H1 (cell line): ENCODE measurements at regions not wholly inside any gene's neighbourhood (a gene's known extent, or its start where the extent isn't known, plus 50 kb on each side); places are given as distances from the start of the nearest gene placed in this dataset.

ENCODE experiments used
- CTCF ChIA-PET: fragments of 300-600 bp; sonication (Branson Sonifier 250); formaldehyde crosslinking; loops from one replicate; lab custom pipeline; 2021; ENCODE audit not compliant: partially characterized antibody; lab: Charles Lee
- POLR2A ChIA-PET: fragments of 300-600 bp; sonication (Branson Sonifier 250); formaldehyde crosslinking; loops from one replicate; lab custom pipeline; 2021; ENCODE audit warnings: inconsistent platforms; ENCODE audit not compliant: partially characterized antibody; lab: Charles Lee
- DNase-seq, 2 experiments: peaks; one replicate each; pipeline versions ENCODE4 v3.0.0 to v3.0.0-alpha.2; 2010 to 2022; ENCODE audit warnings: low spot score in 2 of 2, low read depth in 1 of 2, mixed read lengths in 1 of 2
- FAIRE-seq: peaks from 2 replicates; lab custom pipeline; 2011; peaks lifted over from hg19 to GRCh38; lab: Jason Lieb, UNC
- H2AFZ ChIP-seq: 2 replicates; pipeline ENCODE4 v1.8.1; 2012; ENCODE audit warnings: low read length, inconsistent platforms
- H2AK5ac ChIP-seq: 2 replicates; pipeline ENCODE4 v1.6.1; 2013; ENCODE audit warnings: low read depth, low read length
- H2BK120ac ChIP-seq: replicated peaks from 2 replicates; pipeline ENCODE3; 2013; ENCODE audit warnings: low read depth, low read length, inconsistent platforms
- H2BK12ac ChIP-seq: 2 replicates; pipeline ENCODE4 v1.6.1; 2013; ENCODE audit warnings: low read depth, low read length
- H2BK15ac ChIP-seq: 2 replicates; pipeline ENCODE4 v1.6.1; 2013; ENCODE audit warnings: low read length
- H2BK20ac ChIP-seq: 2 replicates; pipeline ENCODE4 v1.6.1; 2013; ENCODE audit warnings: low read length
- H2BK5ac ChIP-seq: 2 replicates; pipeline ENCODE4 v1.6.1; 2013; ENCODE audit warnings: low read depth, low read length
- H3K14ac ChIP-seq: 2 replicates; pipeline ENCODE4 v1.6.1; 2013; ENCODE audit warnings: inconsistent platforms; ENCODE audit not compliant: insufficient read length
- H3K18ac ChIP-seq: 2 replicates; pipeline ENCODE4 v1.6.1; 2013; ENCODE audit warnings: low read length; ENCODE audit errors: extremely low read depth
- H3K23ac ChIP-seq: 2 replicates; pipeline ENCODE4 v1.6.1; 2013; ENCODE audit warnings: inconsistent platforms; ENCODE audit not compliant: insufficient read length
- H3K23me2 ChIP-seq: 2 replicates; pipeline ENCODE4 v1.6.1; 2013; ENCODE audit warnings: low read depth, low read length
- H3K27ac ChIP-seq: 2 replicates; pipeline ENCODE4 v1.6.1; 2011; ENCODE audit warnings: low read depth, low read length, inconsistent platforms
- H3K27me3 ChIP-seq, 4 experiments: replicated peaks in 1 of 4; 1 replicate in 1 of 4; 2 replicates in 3 of 4; pipeline versions ENCODE4 v1.6.1 to v1.8.1; 2011 to 2013; ENCODE audit warnings: low read length in 3 of 4, mild to moderate bottlenecking in 3 of 4, inconsistent platforms in 2 of 4, mixed read lengths in 2 of 4, moderate library complexity in 1 of 4; ENCODE audit not compliant: control insufficient read depth in 3 of 4, insufficient read depth in 3 of 4; ENCODE audit errors: extremely low read depth in 1 of 4
- H3K36me3 ChIP-seq, 4 experiments: 2 replicates each; pipeline versions ENCODE4 v1.6.1 to v1.8.1; 2011 to 2013; ENCODE audit warnings: mild to moderate bottlenecking in 4 of 4, low read length in 3 of 4, moderate library complexity in 2 of 4, control low read depth in 1 of 4, inconsistent platforms in 1 of 4; ENCODE audit not compliant: insufficient read depth in 4 of 4, control insufficient read depth in 2 of 4
- H3K4ac ChIP-seq: replicated peaks from 2 replicates; pipeline ENCODE3; 2013; ENCODE audit warnings: low read length, low read depth, mixed read lengths, inconsistent platforms; ENCODE audit not compliant: insufficient read length
- H3K4me1 ChIP-seq, 4 experiments: replicated peaks in 1 of 4; 1 replicate in 1 of 4; 2 replicates in 3 of 4; pipeline versions ENCODE4 v1.6.1 to v1.8.1; 2011 to 2013; ENCODE audit warnings: low read length in 3 of 4, inconsistent platforms in 2 of 4, mixed read lengths in 1 of 4; ENCODE audit not compliant: insufficient read depth in 4 of 4, control insufficient read depth in 3 of 4
- H3K4me2 ChIP-seq, 2 experiments: 2 replicates each; pipeline versions ENCODE4 v1.6.1 to v1.8.1; 2011 to 2013; ENCODE audit warnings: low read depth in 2 of 2, low read length in 2 of 2, control low read depth in 1 of 2, inconsistent platforms in 1 of 2, mild to moderate bottlenecking in 1 of 2; ENCODE audit not compliant: insufficient read depth in 1 of 2
- H3K4me3 ChIP-seq, 4 experiments: fragments of 200-600, 300-600 bp in 1 of 4; sonication (generic), shearing (Covaris generic), sonication (Bioruptor Twin) in 1 of 4; 2 replicates each; pipeline versions ENCODE4 v1.5.1 to v1.8.1; 2011 to 2016; ENCODE audit warnings: low read length in 4 of 4, low read depth in 3 of 4, control low read depth in 2 of 4, inconsistent platforms in 2 of 4, mild to moderate bottlenecking in 2 of 4, mixed read lengths in 1 of 4, moderate library complexity in 1 of 4; ENCODE audit not compliant: insufficient read depth in 2 of 4; ENCODE audit errors: extremely low read depth in 1 of 4
- H3K56ac ChIP-seq: replicated peaks from 2 replicates; pipeline ENCODE3; 2013; ENCODE audit warnings: low read depth, mild to moderate bottlenecking, mixed read lengths, low read length, inconsistent platforms; ENCODE audit not compliant: insufficient read length
- H3K79me1 ChIP-seq: 2 replicates; pipeline ENCODE4 v1.6.1; 2013; ENCODE audit warnings: low read depth, low read length, control low read depth
- H3K79me2 ChIP-seq, 2 experiments: 2 replicates each; pipeline versions ENCODE4 v1.6.1 to v1.8.1; 2012 to 2013; ENCODE audit warnings: low read length in 2 of 2, mild to moderate bottlenecking in 2 of 2, inconsistent platforms in 1 of 2; ENCODE audit not compliant: insufficient read depth in 2 of 2, control insufficient read depth in 1 of 2
- H3K9ac ChIP-seq, 4 experiments: replicated peaks in 1 of 4; 1 replicate in 1 of 4; 2 replicates in 3 of 4; pipeline versions ENCODE4 v1.6.1 to v1.8.1; 2011 to 2013; ENCODE audit warnings: low read depth in 3 of 4, low read length in 3 of 4, control low read depth in 2 of 4, mild to moderate bottlenecking in 2 of 4, moderate library complexity in 2 of 4, inconsistent platforms in 1 of 4; ENCODE audit errors: extremely low read depth in 1 of 4
- H3K9me3 ChIP-seq, 2 experiments: 2 replicates each; pipeline versions ENCODE4 v1.6.1 to v1.8.1; 2012 to 2013; ENCODE audit warnings: mild to moderate bottlenecking in 2 of 2, moderate library complexity in 2 of 2, control low read depth in 1 of 2, inconsistent platforms in 1 of 2, low read depth in 1 of 2, low read length in 1 of 2, mixed read lengths in 1 of 2; ENCODE audit not compliant: insufficient read depth in 2 of 2
- H4K20me1 ChIP-seq, 2 experiments: replicated peaks in 1 of 2; 2 replicates each; pipeline versions ENCODE3 to v1.8.1; 2011 to 2013; ENCODE audit warnings: inconsistent platforms in 2 of 2, low read length in 2 of 2, mild to moderate bottlenecking in 1 of 2; ENCODE audit not compliant: insufficient read depth in 2 of 2, control insufficient read depth in 1 of 2
- H4K5ac ChIP-seq: 2 replicates; pipeline ENCODE4 v1.6.1; 2013; ENCODE audit warnings: low read length, low read depth, mixed read lengths, inconsistent platforms; ENCODE audit not compliant: insufficient read length
- H4K8ac ChIP-seq: 2 replicates; pipeline ENCODE4 v1.8.0; 2013; ENCODE audit warnings: mild to moderate bottlenecking, moderate library complexity, low read length, inconsistent platforms; ENCODE audit not compliant: insufficient read depth; ENCODE audit errors: extremely low read depth
- H4K91ac ChIP-seq: replicated peaks from 2 replicates; pipeline ENCODE3; 2013; ENCODE audit warnings: low read length, mixed read lengths, inconsistent platforms; ENCODE audit not compliant: insufficient read length
- HDAC6 ChIP-seq: IDR thresholded peaks from one replicate; pipeline ENCODE4 v1.7.1; 2012; ENCODE audit warnings: low read depth, mild to moderate bottlenecking, inconsistent platforms, low read length, moderate library complexity
- WGBS, 2 experiments: shearing (Covaris generic) in 1 of 2; methylation state at CpG; one replicate each; pipeline versions ENCODE4 v1.1.6 to v1.1.7; 2013 to 2015; ENCODE audit warnings: low lambda C conversion rate in 2 of 2, mixed read lengths in 2 of 2, inconsistent platforms in 1 of 2, low coverage in 1 of 2, missing lambda C conversion rate in 1 of 2; ENCODE audit not compliant: insufficient replicate concordance in 2 of 2, insufficient coverage in 1 of 2, insufficient read length in 1 of 2; ENCODE audit errors: extremely low coverage in 1 of 2, missing lambda C conversion rate in 1 of 2; 5-methylcytosine and 5-hydroxymethylcytosine counted together

- no peaks in the 10 kb centered on the region for H3K23me2 ChIP-seq
- H2BK15ac ChIP-seq: no peak overlapping the region
- no peaks in the 10 kb centered on the region for H4K20me1 ChIP-seq
- H3K18ac ChIP-seq: no peak overlapping the region
- no peak for TF ChIP-seq HDAC6
- TF ChIP-seq, all 59 proteins: peak for 0
- H3K9ac ChIP-seq: no peak overlapping the region
- no peaks in the 10 kb centered on the region for H3K79me1 ChIP-seq
- no peak overlapping the region for H3K27ac ChIP-seq
- no peak overlapping the region for H2AK5ac ChIP-seq
- ChIA-PET POLR2A (no interaction called here), CTCF (interaction anchor here (0.8 kb wide), 1 partner anchor 116 kb away, joined by 3 read pairs; no protein-coding TSS in a partner anchor)
- H3K14ac ChIP-seq: no peak overlapping the region
- H3K9me3 ChIP-seq: peaks cover 0 to 2% of the 10 kb centered on the region in 2 experiments; a peak in 1 of 4 replicates
- H4K8ac ChIP-seq: no peak overlapping the region
- H4K5ac ChIP-seq: no peak overlapping the region
- H3K36me3 ChIP-seq: no peaks in the 10 kb centered on the region
- DNase-seq (no peak), FAIRE-seq (no peak)
- no peaks in the 10 kb centered on the region for H3K79me2 ChIP-seq
- no peak overlapping the region for H2BK20ac ChIP-seq
- H3K4me2 ChIP-seq: no peak overlapping the region
- no peak overlapping the region for H4K91ac ChIP-seq
- H3K56ac ChIP-seq: no peak overlapping the region
- no peak overlapping the region for H2BK5ac ChIP-seq
- no peak overlapping the region for H2AFZ ChIP-seq
- peaks cover 0 to 3% (median 0%) of the 10 kb centered on the region in 4 experiments; a peak in 1 of 7 replicates for H3K4me1 ChIP-seq
- no peak overlapping the region for H2BK12ac ChIP-seq
- no peak overlapping the region for H3K4me3 ChIP-seq
- H2BK120ac ChIP-seq: no peak overlapping the region
- 91% methylated on average over 6 of the region's 6 CpGs; no CpG with 5 or more reads in 1 of the 2 experiments for WGBS, 2 experiments
- H3K27me3 ChIP-seq: no peaks in the 10 kb centered on the region
- H3K23ac ChIP-seq: no peak overlapping the region
- no peak overlapping the region for H3K4ac ChIP-seq
These were observed 92.7 kb upstream of the CFAP20DC start for GRCh38 chr3:59142556-59142955.
